ENCODE measurements at regions not wholly inside any gene's neighbourhood (a gene's known extent, or its start where the extent isn't known, plus 50 kb on each side); places are given as distances from the start of the nearest gene placed in this dataset.

- H3K4me3 ChIP-seq (ENCODE audit: low read depth, low read length, poor library complexity, severe bottlenecking) = no peak overlapping the region
- no peak overlapping the region for H3K27ac ChIP-seq (ENCODE audit: low read depth, low read length, poor library complexity, severe bottlenecking)
- CTCF ChIA-PET (ENCODE audit: unreplicated experiment) = no interaction called here
- H3K79me2 ChIP-seq (ENCODE audit: insufficient read depth, low read depth, low read length) = no peaks in the 10 kb centered on the region
- H3K9me3 ChIP-seq (ENCODE audit: low read length) = no peaks in the 10 kb centered on the region
- H3K4me2 ChIP-seq (ENCODE audit: low read length) = no peak overlapping the region
- no TSS peak for BruUV-seq (replicated peaks)
- H3K9me2 ChIP-seq (ENCODE audit: insufficient read depth, low read length) = no peaks in the 10 kb centered on the region
- TF ChIP-seq EZH2phosphoT487 (IDR thresholded peaks at IDR 0.05; ENCODE audit: borderline replicate concordance, low read depth, low read length) = no peak
- TF ChIP-seq CTCF (conservative IDR thresholded peaks at IDR 0.05; ENCODE audit: low read length) = no peak
- POLR2A ChIA-PET = interaction anchor here (0.6 to 0.7 kb wide), 2 partner anchors 315 to 317 kb away, joined by 3 read pairs; partner anchors contain the start of gene SOX4
- H3K4me1 ChIP-seq (ENCODE audit: insufficient read depth, low read length, poor library complexity, severe bottlenecking) = no peaks in the 10 kb centered on the region
- no peaks in the 10 kb centered on the region for H3K36me3 ChIP-seq (ENCODE audit: insufficient read depth, low read length)
- intact Hi-C loops (cut with micrococcal nuclease; ENCODE audit: unreplicated experiment) = no loop called here
- DNase-seq (ENCODE audit: low spot score) = no peak
- H2AFZ ChIP-seq (ENCODE audit: low read length) = no peak overlapping the region
- no peaks in the 10 kb centered on the region for H4K20me1 ChIP-seq (ENCODE audit: insufficient read depth, low read length)
Observed at GRCh38 chr6:21908161-21908848, 314.8 kb downstream of the SOX4 start.

DNA sequence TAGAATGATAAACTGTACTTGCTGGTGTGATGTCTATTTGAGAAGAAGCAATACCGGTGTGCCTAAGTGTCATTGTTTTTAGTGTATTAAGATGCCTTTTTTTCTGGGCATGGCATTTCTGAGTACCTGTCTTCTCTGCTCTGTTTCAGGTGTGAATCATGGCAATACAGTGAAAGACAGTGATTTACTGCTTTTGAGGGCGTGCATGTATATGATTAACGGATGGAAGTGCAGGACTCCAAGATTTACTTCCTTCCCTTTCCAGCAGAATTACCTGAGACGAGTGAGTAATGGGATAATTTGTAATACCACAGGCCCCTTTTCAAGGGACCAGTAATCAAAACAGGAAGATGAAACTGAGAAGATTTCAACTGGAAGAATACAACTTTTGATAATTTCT lies 315.8 kb downstream of the SOX4 start:
- H3K9me3 ChIP-seq (ENCODE audit: low read length) = no peaks in the 10 kb centered on the region
- DNase-seq (ENCODE audit: low spot score) = no peak
- no peaks in the 10 kb centered on the region for H3K79me2 ChIP-seq (ENCODE audit: insufficient read depth, low read depth, low read length)
- CTCF ChIA-PET (ENCODE audit: unreplicated experiment) = no interaction called here
- intact Hi-C loops (cut with micrococcal nuclease; ENCODE audit: unreplicated experiment) = no loop called here
- no peak overlapping the region for H3K27ac ChIP-seq (ENCODE audit: low read depth, low read length, poor library complexity, severe bottlenecking)
- no TSS peak for BruUV-seq (replicated peaks)
- no peaks in the 10 kb centered on the region for H3K36me3 ChIP-seq (ENCODE audit: insufficient read depth, low read length)
- H3K9me2 ChIP-seq (ENCODE audit: insufficient read depth, low read length) = no peaks in the 10 kb centered on the region
- POLR2A ChIA-PET = no interaction called here
- no peak overlapping the region for H2AFZ ChIP-seq (ENCODE audit: low read length)
- H3K4me3 ChIP-seq (ENCODE audit: low read depth, low read length, poor library complexity, severe bottlenecking) = no peak overlapping the region
- H3K4me2 ChIP-seq (ENCODE audit: low read length) = no peak overlapping the region
- H3K4me1 ChIP-seq (ENCODE audit: insufficient read depth, low read length, poor library complexity, severe bottlenecking) = no peaks in the 10 kb centered on the region
- TF ChIP-seq CTCF (conservative IDR thresholded peaks at IDR 0.05; ENCODE audit: low read length) (no peak), EZH2phosphoT487 (IDR thresholded peaks at IDR 0.05; ENCODE audit: borderline replicate concordance, low read depth, low read length) (no peak)
- H4K20me1 ChIP-seq (ENCODE audit: insufficient read depth, low read length) = no peaks in the 10 kb centered on the region

DNA sequence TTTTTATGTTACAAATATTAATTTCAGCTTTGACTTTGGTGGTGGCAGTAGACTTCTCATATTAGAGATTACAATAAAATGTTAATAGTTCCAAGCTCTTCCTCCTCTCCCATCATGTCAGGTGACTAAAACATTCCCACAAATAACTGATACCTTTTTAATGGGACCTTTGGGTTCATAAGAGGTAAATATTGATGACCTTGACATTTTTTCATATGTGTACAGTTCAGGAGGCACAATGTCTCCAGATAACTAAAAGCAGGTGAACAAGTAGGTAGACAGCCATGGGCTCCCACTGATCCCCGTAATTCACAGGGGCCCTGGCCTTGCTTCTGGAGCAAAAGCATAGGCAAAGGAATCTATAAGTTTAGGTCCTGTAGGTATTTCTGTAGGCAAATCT lies 317.7 kb downstream of the SOX4 start:
- Histone ChIP-seq H3K27ac (ENCODE audit: low read depth, low read length, poor library complexity, severe bottlenecking) (no peak overlapping the region), H3K36me3 (ENCODE audit: insufficient read depth, low read length) (no peaks in the 10 kb centered on the region), H3K9me3 (ENCODE audit: low read length) (no peaks in the 10 kb centered on the region), H3K79me2 (ENCODE audit: insufficient read depth, low read depth, low read length) (no peaks in the 10 kb centered on the region), H3K4me1 (ENCODE audit: insufficient read depth, low read length, poor library complexity, severe bottlenecking) (no peaks in the 10 kb centered on the region), H3K9me2 (ENCODE audit: insufficient read depth, low read length) (no peaks in the 10 kb centered on the region), H3K4me2 (ENCODE audit: low read length) (no peak overlapping the region), H3K4me3 (ENCODE audit: low read depth, low read length, poor library complexity, severe bottlenecking) (no peak overlapping the region), H4K20me1 (ENCODE audit: insufficient read depth, low read length) (no peaks in the 10 kb centered on the region), H2AFZ (ENCODE audit: low read length) (no peak overlapping the region)
- CTCF ChIA-PET (ENCODE audit: unreplicated experiment) = no interaction called here
- no peak for DNase-seq (ENCODE audit: low spot score)
- TF ChIP-seq EZH2phosphoT487 (IDR thresholded peaks at IDR 0.05; ENCODE audit: borderline replicate concordance, low read depth, low read length) (no peak), CTCF (conservative IDR thresholded peaks at IDR 0.05; ENCODE audit: low read length) (no peak)
- POLR2A ChIA-PET = interaction anchor here (0.7 kb wide), 1 partner anchor 284 kb away, joined by 3 read pairs; no protein-coding TSS in a partner anchor
- no TSS peak for BruUV-seq (replicated peaks)
- intact Hi-C loops (cut with micrococcal nuclease; ENCODE audit: unreplicated experiment) = no loop called here
